ENCODE measurements at regions not wholly inside any gene's neighbourhood (a gene's known extent, or its start where the extent isn't known, plus 50 kb on each side); places are given as distances from the start of the nearest gene placed in this dataset.

DNA sequence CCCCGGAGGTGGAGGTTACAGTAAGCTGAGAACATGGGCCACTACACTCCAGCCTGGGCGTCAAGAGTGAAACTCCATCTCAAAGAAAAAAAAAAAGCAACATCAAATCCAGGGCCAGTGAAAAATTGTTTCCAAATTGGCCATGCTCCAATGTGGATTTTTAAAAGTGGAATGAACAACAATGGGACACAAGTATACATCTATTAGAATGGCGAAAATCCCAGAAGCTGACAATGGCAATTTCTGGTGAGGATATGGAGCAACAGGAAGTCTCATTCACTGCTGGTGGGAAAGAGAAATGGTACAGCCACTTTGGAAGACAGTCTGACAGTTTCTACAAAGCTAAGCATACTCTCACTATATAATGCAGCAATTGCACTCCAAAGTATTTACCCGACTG is 161.4 kb downstream of the UXS1 start (continued):
- TF ChIP-seq TAF15 (IDR thresholded peaks at IDR 0.05; ENCODE audit: low read depth, low read length), result no peak

DNA sequence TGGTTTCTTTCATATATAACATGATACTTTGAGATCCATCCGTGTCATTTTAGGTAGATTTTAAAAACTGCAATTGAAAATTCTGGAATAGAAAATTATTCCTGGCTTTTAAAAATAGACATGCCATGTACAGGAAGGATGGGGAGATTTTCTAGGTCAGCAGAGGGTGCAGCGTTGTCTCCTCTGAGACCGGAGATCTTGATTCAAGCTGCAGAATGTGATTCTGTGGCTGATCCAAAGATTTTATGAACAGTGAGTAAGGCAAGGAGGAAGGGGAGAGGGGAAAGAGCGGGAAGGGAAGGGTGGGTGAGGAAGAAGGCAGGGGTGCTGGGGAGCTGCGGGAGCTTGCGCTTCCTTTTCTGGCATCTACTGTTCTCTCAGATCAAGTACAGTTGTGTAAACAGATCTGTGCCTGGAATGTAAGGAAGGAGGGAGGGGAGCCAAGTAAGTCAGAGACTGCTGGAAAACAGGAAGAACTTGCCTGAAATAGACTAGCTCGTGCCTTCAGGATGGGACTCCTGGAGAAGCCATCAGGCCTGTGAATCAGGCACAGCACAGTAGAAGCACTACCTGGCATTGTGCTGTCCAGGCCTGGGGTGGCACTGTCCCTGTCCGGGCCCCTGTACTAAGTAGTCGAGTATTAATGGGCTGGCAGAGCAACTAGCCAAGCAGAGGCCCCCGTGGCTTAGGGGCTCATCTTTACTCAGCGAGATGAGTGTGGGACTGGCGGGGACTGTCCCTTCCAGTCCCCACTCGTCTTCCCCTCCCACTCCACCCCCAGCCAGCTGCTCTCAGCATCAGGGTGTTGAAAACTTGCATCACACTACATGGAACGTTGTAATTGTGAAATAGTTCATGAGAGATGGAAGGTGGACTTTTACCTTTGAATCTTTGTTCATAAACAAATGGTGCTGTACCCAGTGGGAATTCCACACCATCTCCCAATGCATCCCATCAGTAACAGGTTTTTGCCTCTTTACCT is 163.5 kb downstream of the UXS1 start:
- no peak for FAIRE-seq
- Histone ChIP-seq H3K79me2 (ENCODE audit: control insufficient read depth, insufficient read depth, low read length) (no peaks in the 10 kb centered on the region), H4K20me1 (replicated peaks; ENCODE audit: control insufficient read depth, insufficient read depth, low read length) (no peaks in the 10 kb centered on the region), H3K4me2 (ENCODE audit: insufficient read depth, low read length) (no peak overlapping the region), H3K9me1 (ENCODE audit: control insufficient read depth, insufficient read depth, low read length) (no peaks in the 10 kb centered on the region), H3K9ac (ENCODE audit: insufficient read depth in 1 of 2, low read depth in 2 of 2, low read length in 2 of 2) (no peak overlapping the region), H3K27me3 (ENCODE audit: control insufficient read depth in 2 of 2, insufficient read depth in 2 of 2, low read length in 2 of 2) (peaks cover 2 to 19% of the 10 kb centered on the region in 2 experiments; a peak in 4 of 5 replicates), H3K36me3 (ENCODE audit: control insufficient read depth, insufficient read depth, low read length) (no peaks in the 10 kb centered on the region), H3K4me3 (no peak overlapping the region), H3K27ac (ENCODE audit: extremely low read depth, low read depth, low read length) (no peak overlapping the region), H3K9me3 (replicated peaks; ENCODE audit: control insufficient read depth, insufficient read depth, low read depth, low read length) (no peaks in the 10 kb centered on the region), H3K4me1 (replicated peaks in 1 of 2; ENCODE audit: control insufficient read depth in 2 of 2, insufficient read depth in 2 of 2, low read length in 2 of 2) (no peaks in the 10 kb centered on the region), H2AFZ (ENCODE audit: low read depth, low read length) (no peak overlapping the region)
- WGBS (ENCODE audit: insufficient coverage, low coverage, missing lambda C conversion rate), result 2% methylated on average over 13 of the region's 14 CpGs
- CTCF ChIA-PET (ENCODE audit: low intra/inter-chr PET ratio), result no interaction called here
- intact Hi-C loops (cut with micrococcal nuclease), result no loop called here
- TF ChIP-seq GABPB1 (CRISPR knock-in tag; IDR thresholded peaks at IDR 0.05), result no peak
- no peak for TF ChIP-seq ELF2 (CRISPR knock-in tag; IDR thresholded peaks at IDR 0.05)
- 0 out of 2 replicates have a peak, but pooled peaks have one; percentile 21 for TF ChIP-seq CEBPB (tag; IDR thresholded peaks at IDR 0.05)
- TF ChIP-seq CEBPG (CRISPR knock-in tag; IDR thresholded peaks at IDR 0.05), result no peak
- peak; percentile 36 to 39; a peak in 2 of 4 replicates for TF ChIP-seq CEBPG (tag; conservative IDR thresholded peaks at IDR 0.05 in 1 of 2, IDR thresholded peaks at IDR 0.05 in 1 of 2)
- BruUV-seq (replicated peaks), result no TSS peak
- in situ Hi-C loops (cut with MboI), result no loop called here
- DNase-seq (ENCODE audit: extremely low read depth in 1 of 4, low spot score in 3 of 4), result no peak
- no peak for ATAC-seq
- POLR2A ChIA-PET, result no interaction called here
